ENCODE measurements at regions not wholly inside any gene's neighbourhood (a gene's known extent, or its start where the extent isn't known, plus 50 kb on each side); places are given as distances from the start of the nearest gene placed in this dataset.

GRCh38 chr16:52247737-52248136 is 299.2 kb downstream of the TOX3 start:
- H3K18ac ChIP-seq (ENCODE audit: low read depth, low read length): no peak overlapping the region
- H3K79me1 ChIP-seq (ENCODE audit: low read depth in 1 of 2, low read length in 2 of 2): no peaks in the 10 kb centered on the region
- no peak overlapping the region for H2BK20ac ChIP-seq (ENCODE audit: low read depth, low read length)
- H3K4me2 ChIP-seq (ENCODE audit: low read depth, low read length): no peak overlapping the region
- H3K23ac ChIP-seq (ENCODE audit: low read depth, low read length): no peak overlapping the region
- H3K27me3 ChIP-seq (ENCODE audit: control insufficient read depth, insufficient read depth, low read length): no peaks in the 10 kb centered on the region
- H2AK9ac ChIP-seq (replicated peaks; ENCODE audit: low read depth, low read length, poor library complexity): no peak overlapping the region
- ATAC-seq (ENCODE audit: low read depth) (no peak), DNase-seq (no peak)
- no peak overlapping the region for H3K56ac ChIP-seq (ENCODE audit: extremely low read depth, insufficient read depth, low read length)
- H4K91ac ChIP-seq (ENCODE audit: insufficient read depth, low read depth, low read length): no peak overlapping the region
- ChIA-PET POLR2A (ENCODE audit: unreplicated experiment) (no interaction called here), CTCF (interaction anchor here (0.6 kb wide), 1 partner anchor 59 kb away, joined by 3 read pairs; no protein-coding TSS in a partner anchor)
- 80% methylated on average over 1 of the region's 3 CpGs; no CpG with 5 or more reads in 1 of the 2 experiments for WGBS, 2 experiments (ENCODE audit: extremely low coverage in 2 of 2, insufficient read length in 1 of 2)
- peaks cover 3% of the 10 kb centered on the region; the same call in 1 of the 2 replicates for H3K9me3 ChIP-seq (ENCODE audit: control insufficient read depth, insufficient read depth, low read length)
- H2AFZ ChIP-seq (replicated peaks; ENCODE audit: low read length, poor library complexity): no peak overlapping the region
- TF ChIP-seq CEBPB (IDR thresholded peaks at IDR 0.05; ENCODE audit: low read depth, low read length): no peak
- no peak for TF ChIP-seq RFX5 (IDR thresholded peaks at IDR 0.05; ENCODE audit: low read depth, low read length)
- TF ChIP-seq MXI1 (IDR thresholded peaks at IDR 0.05; ENCODE audit: borderline replicate concordance, low read depth, low read length): no peak
- TF ChIP-seq SMC3 (IDR thresholded peaks at IDR 0.05; ENCODE audit: low read depth, low read length): no peak
- TF ChIP-seq CTCF (conservative IDR thresholded peaks at IDR 0.05; ENCODE audit: low read depth, low read length): no peak
- TF ChIP-seq POLR2A (IDR thresholded peaks at IDR 0.05; ENCODE audit: low read depth, low read length): no peak
- TF ChIP-seq RCOR1 (IDR thresholded peaks at IDR 0.05; ENCODE audit: insufficient replicate concordance, low read length): no peak
- no peak for TF ChIP-seq FOS (IDR thresholded peaks at IDR 0.05; ENCODE audit: low read depth, low read length)
- TF ChIP-seq MAZ (IDR thresholded peaks at IDR 0.05; ENCODE audit: borderline replicate concordance, low read depth, low read length): no peak
- no peak for TF ChIP-seq USF2 (IDR thresholded peaks at IDR 0.05; ENCODE audit: low read depth, low read length)
- TF ChIP-seq BHLHE40 (IDR thresholded peaks at IDR 0.05; ENCODE audit: low read depth, low read length): no peak
- no peak for TF ChIP-seq MAFK (IDR thresholded peaks at IDR 0.05; ENCODE audit: low read depth, low read length)
- no peak for TF ChIP-seq CHD1 (IDR thresholded peaks at IDR 0.05; ENCODE audit: low read depth, low read length)
- no peak for TF ChIP-seq NFE2L2 (IDR thresholded peaks at IDR 0.05; ENCODE audit: low read depth, low read length)
- no peak for TF ChIP-seq RAD21 (IDR thresholded peaks at IDR 0.05; ENCODE audit: low read length)
- TF ChIP-seq ELK1 (IDR thresholded peaks at IDR 0.05; ENCODE audit: borderline replicate concordance, low read depth, low read length): no peak
- no TSS peak for BruUV-seq (replicated peaks)
- H4K20me1 ChIP-seq (ENCODE audit: insufficient read depth, low read length): no peaks in the 10 kb centered on the region
- no peaks in the 10 kb centered on the region for H3K36me3 ChIP-seq (ENCODE audit: control insufficient read depth, insufficient read depth, low read length)
- no peak overlapping the region for H4K5ac ChIP-seq (ENCODE audit: low read depth, low read length)
- in situ Hi-C loops (cut with MboI; ENCODE audit: low sequenced_read_pairs): no loop called here
- H3K9me1 ChIP-seq (ENCODE audit: insufficient read depth, low read length): no peaks in the 10 kb centered on the region
- intact Hi-C loops (cut with micrococcal nuclease): no loop called here
- H2AK5ac ChIP-seq (ENCODE audit: low read depth, low read length): no peak overlapping the region
- no peak overlapping the region for H3K27ac ChIP-seq (ENCODE audit: insufficient read depth, low read length)
- H3K4ac ChIP-seq (ENCODE audit: low read depth, low read length): no peak overlapping the region
- no peak overlapping the region for H3K14ac ChIP-seq (replicated peaks; ENCODE audit: low read depth, low read length)
- dilution Hi-C loops (cut with HindIII; ENCODE audit: low sequenced_read_pairs, unreplicated experiment): no loop called here
- H2BK5ac ChIP-seq (ENCODE audit: low read depth, low read length, poor library complexity, severe bottlenecking): no peak overlapping the region
- H4K8ac ChIP-seq (ENCODE audit: low read depth in 2 of 2, low read length in 2 of 2): no peak overlapping the region
- no peak overlapping the region for H2BK120ac ChIP-seq (ENCODE audit: low read depth, low read length)
- H3K4me1 ChIP-seq (ENCODE audit: control insufficient read depth, insufficient read depth, low read length): no peaks in the 10 kb centered on the region
- H3K9ac ChIP-seq (ENCODE audit: low read depth, low read length): no peak overlapping the region
- H3K4me3 ChIP-seq (ENCODE audit: insufficient read depth, low read depth, low read length): no peak overlapping the region
- no peak overlapping the region for H2BK15ac ChIP-seq (ENCODE audit: low read depth, low read length)

All from IMR-90 (cell line).